Renal pelvis (tissue), 1 donor: ENCODE measurements at regions not wholly inside any gene's neighbourhood (a gene's known extent, or its start where the extent isn't known, plus 50 kb on each side); places are given as distances from the start of the nearest gene placed in this dataset.
A peak's percentile ranks its signal among the peaks of the same experiment; 100 is the strongest.
"Not testable (repeated sequence)": the region's sequence is repeated elsewhere in the genome, so short reads cannot be mapped to it uniquely, and the experiment has no call there.

Experiments used
- DNase-seq: peaks from one replicate; pipeline ENCODE4 v3.0.0-alpha.2; 2013

GRCh38 chr18:41693008-41693407 is 262.0 kb upstream of the PIK3C3 start:
- no peak for DNase-seq

GRCh38 chr18:41690332-41691127 is 264.5 kb upstream of the PIK3C3 start:
- DNase-seq: no peak

GRCh38 chr18:41687138-41687537 is 267.9 kb upstream of the PIK3C3 start:
- DNase-seq: no peak

- no peak for DNase-seq
Observed at GRCh38 chr18:41681138-41681880, 273.7 kb upstream of the PIK3C3 start.

- no peak for DNase-seq
Observed at GRCh38 chr18:41674506-41674905, 280.5 kb upstream of the PIK3C3 start.

- DNase-seq: peak; percentile 7
Observed at GRCh38 chr18:41666231-41666630, 288.8 kb upstream of the PIK3C3 start.

GRCh38 chr18:41665210-41665609 is 289.8 kb upstream of the PIK3C3 start:
- no peak for DNase-seq

GRCh38 chr18:41660654-41661053 is 294.4 kb upstream of the PIK3C3 start:
- DNase-seq: no peak

GRCh38 chr18:41659438-41660130 is 295.4 kb upstream of the PIK3C3 start:
- DNase-seq: no peak

- no peak for DNase-seq
Observed at GRCh38 chr18:41657189-41657588, 297.8 kb upstream of the PIK3C3 start.

- DNase-seq: no peak
Observed at GRCh38 chr18:41655074-41655473, 300.0 kb upstream of the PIK3C3 start.

- no peak for DNase-seq
Observed at GRCh38 chr18:41647914-41648313, 307.1 kb upstream of the PIK3C3 start.

GRCh38 chr18:41646915-41647620 is 308.0 kb upstream of the PIK3C3 start:
- DNase-seq: peak; percentile 3

GRCh38 chr18:41645589-41646360 is 309.3 kb upstream of the PIK3C3 start:
- DNase-seq: no peak

GRCh38 chr18:41644466-41644865 is 310.6 kb upstream of the PIK3C3 start:
- DNase-seq: no peak

GRCh38 chr18:41643427-41643826 is 311.6 kb upstream of the PIK3C3 start:
- no peak for DNase-seq

- no peak for DNase-seq
Observed at GRCh38 chr18:41642756-41643155, 312.3 kb upstream of the PIK3C3 start.

- DNase-seq: no peak
Observed at GRCh38 chr18:41639218-41639617, 315.8 kb upstream of the PIK3C3 start.

GRCh38 chr18:41631723-41632285 is 323.2 kb upstream of the PIK3C3 start:
- not testable (repeated sequence) for DNase-seq

- no peak for DNase-seq
Observed at GRCh38 chr18:41630232-41630886, 324.7 kb upstream of the PIK3C3 start.
